ENCODE measurements at regions not wholly inside any gene's neighbourhood (a gene's known extent, or its start where the extent isn't known, plus 50 kb on each side); places are given as distances from the start of the nearest gene placed in this dataset.

DNA sequence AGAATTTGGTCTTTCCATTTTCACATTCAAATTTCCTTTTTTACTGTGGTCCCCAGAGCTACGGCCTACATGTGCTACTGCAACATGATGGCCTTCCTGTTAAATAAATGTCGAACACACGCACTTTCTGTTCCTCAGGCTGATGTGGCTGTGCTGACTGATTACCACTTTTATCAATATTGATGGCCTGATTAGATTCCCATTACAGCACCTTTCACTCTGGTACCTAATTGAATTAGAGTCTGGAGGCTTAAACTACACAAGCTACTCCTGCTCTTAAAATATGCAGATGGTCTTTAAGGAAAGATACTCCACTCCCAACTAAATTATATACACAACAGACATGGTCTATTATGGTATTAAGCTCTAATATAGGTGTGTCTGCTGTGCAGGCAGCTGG lies 301.6 kb downstream of the FRK start:
- no peak for TF ChIP-seq EP300 (IDR thresholded peaks at IDR 0.05)
- TF ChIP-seq POLR2A (IDR thresholded peaks at IDR 0.05) = no peak
- no peak for TF ChIP-seq CTCF (IDR thresholded peaks at IDR 0.05)
